ENCODE measurements at regions not wholly inside any gene's neighbourhood (a gene's known extent, or its start where the extent isn't known, plus 50 kb on each side); places are given as distances from the start of the nearest gene placed in this dataset.

DNA sequence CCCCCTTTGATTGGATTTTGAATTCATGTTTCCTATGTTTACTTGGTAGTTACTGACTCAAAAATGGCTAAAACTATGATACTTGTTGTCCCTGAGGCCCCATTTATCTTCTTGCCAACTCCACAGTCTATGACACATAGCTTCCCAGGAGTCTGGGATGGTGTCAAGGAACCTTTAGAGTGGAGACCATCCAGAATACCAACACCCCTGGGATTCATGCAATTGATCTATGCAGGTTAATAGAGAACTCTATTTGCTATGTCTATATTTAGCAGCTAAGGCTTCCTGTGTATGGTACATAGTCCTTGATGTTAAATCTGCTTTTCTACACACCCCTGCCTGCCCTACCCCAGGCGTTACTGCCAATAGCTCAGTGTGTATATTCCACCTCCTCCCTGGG is 218.5 kb upstream of the HDAC4 start:
- TF ChIP-seq, protein P1, sequence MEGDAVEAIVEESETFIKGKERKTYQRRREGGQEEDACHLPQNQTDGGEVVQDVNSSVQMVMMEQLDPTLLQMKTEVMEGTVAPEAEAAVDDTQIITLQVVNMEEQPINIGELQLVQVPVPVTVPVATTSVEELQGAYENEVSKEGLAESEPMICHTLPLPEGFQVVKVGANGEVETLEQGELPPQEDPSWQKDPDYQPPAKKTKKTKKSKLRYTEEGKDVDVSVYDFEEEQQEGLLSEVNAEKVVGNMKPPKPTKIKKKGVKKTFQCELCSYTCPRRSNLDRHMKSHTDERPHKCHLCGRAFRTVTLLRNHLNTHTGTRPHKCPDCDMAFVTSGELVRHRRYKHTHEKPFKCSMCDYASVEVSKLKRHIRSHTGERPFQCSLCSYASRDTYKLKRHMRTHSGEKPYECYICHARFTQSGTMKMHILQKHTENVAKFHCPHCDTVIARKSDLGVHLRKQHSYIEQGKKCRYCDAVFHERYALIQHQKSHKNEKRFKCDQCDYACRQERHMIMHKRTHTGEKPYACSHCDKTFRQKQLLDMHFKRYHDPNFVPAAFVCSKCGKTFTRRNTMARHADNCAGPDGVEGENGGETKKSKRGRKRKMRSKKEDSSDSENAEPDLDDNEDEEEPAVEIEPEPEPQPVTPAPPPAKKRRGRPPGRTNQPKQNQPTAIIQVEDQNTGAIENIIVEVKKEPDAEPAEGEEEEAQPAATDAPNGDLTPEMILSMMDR (IDR thresholded peaks at IDR 0.05; ENCODE audit: insufficient read depth, low read depth, low read length, missing control alignments) = no peak
- H3K4me3 ChIP-seq (ENCODE audit: low read length) = no peak overlapping the region
- no peak for DNase-seq (ENCODE audit: low read depth)

DNA sequence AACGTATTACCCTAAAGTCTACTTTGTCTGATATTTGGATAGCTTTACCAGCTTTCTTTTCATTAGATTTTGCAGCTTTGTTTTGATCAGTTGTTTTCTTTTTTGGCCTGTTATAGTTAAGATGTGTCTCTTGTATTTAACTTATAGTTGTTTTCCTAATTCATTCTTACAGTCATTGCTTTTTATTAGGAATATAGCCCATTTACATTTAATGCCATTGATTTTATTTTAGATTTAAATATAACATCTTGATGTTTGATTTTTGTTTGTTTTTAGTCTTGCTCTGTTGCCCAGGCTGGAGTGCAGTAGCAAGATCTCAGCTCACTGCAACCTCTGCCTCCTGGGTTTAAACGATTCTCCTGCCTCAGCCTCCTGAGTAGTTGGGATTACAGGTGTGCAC is 215.9 kb upstream of the HDAC4 start:
- DNase-seq (ENCODE audit: low read depth) = no peak
- TF ChIP-seq, protein P1 (IDR thresholded peaks at IDR 0.05; ENCODE audit: insufficient read depth, low read depth, low read length, missing control alignments) = no peak
- no peak overlapping the region for H3K4me3 ChIP-seq (ENCODE audit: low read length)

DNA sequence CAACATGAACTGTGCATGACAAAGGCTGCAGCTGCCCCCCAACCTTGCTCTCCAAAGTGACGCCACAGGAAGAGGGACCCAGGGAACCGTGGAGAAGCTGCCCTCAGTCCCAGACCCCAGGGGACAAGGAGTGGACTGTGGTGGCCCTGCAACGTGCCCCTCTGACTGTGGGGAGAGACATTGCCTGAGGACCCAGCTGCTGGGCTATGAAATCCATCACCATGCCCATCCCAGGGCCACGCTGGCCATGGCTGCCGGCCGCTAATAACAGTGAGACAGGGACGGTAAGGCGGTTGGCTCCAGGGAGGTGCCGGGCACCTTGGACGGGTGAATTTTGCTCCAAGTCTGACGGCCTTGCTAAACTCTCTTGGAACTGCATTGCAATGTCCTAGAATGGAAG is 211.3 kb upstream of the HDAC4 start:
- TF ChIP-seq, protein P1 (IDR thresholded peaks at IDR 0.05; ENCODE audit: insufficient read depth, low read depth, low read length, missing control alignments) = no peak
- H3K4me3 ChIP-seq (ENCODE audit: low read length) = no peak overlapping the region
- DNase-seq (ENCODE audit: low read depth) = no peak

DNA sequence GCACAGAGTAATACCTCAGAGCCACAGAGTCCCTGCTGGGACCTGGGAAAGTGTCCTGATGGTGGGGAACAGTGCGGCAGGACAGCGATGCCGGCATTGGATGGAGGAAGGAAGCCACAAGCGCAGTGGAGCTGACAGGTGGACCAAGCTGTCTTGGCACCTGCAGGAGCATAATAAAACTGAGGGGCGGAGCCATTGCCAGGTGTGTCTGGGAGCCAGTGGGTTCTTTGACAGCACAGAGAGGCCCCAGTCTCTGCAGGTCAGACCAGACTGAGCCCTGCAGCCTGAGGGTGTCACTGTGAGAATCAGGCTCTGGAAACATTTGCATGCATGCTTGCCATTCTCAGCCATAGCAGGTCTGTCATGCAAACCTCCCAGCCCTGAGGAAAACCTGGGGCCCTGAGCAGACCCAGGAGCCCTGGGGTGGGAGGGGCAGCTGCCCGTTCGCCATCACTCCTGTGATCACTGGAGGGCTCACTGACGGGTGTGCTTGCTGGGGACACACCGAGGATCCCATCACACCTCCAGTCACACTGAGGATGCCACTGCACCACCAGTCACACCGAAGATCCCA is 210.5 kb upstream of the HDAC4 start:
- no peak overlapping the region for H3K4me3 ChIP-seq (ENCODE audit: low read length)
- no peak for DNase-seq (ENCODE audit: low read depth)
- TF ChIP-seq, protein P1 (IDR thresholded peaks at IDR 0.05; ENCODE audit: insufficient read depth, low read depth, low read length, missing control alignments) = no peak

- no peak for DNase-seq (ENCODE audit: low read depth)
- no peak overlapping the region for H3K4me3 ChIP-seq (ENCODE audit: low read length)
- TF ChIP-seq, protein P1 (IDR thresholded peaks at IDR 0.05; ENCODE audit: insufficient read depth, low read depth, low read length, missing control alignments) = no peak
These were observed 209.8 kb upstream of the HDAC4 start for GRCh38 chr2:239610457-239611221.

DNA sequence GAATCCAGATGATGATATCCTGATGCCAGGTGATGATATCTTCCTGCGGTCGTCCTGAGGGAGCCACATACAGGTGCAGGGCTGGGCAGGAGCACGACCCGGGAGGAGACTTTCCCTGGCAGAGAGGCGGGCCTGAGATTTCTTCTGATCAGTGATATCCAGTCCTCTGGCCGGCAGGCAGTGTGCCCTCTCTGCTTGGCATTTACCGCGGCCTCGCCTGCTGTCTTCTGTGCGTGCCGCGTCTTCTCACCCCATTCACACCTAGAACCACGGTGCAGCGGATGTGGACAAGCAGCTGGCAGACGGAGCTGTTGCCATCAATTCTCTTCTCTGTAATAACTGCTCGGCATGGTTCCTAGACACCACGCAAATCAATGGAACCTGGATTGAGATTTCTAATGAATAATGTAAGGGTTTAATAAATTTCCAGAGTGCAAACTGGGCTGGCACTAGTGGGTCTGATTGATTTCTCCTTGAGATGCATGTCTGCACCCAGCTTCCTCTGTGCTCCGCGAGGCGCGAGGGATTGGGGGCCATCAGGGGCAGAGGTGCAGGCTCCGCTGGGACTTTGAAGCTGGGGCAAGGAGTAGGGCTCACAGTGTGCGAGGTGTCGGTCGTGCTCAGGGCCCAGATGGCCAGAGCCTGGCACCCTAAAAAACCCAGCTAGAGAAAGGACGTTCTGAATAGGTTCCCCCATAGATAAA is 208.9 kb upstream of the HDAC4 start:
- DNase-seq (ENCODE audit: low read depth) = no peak
- TF ChIP-seq, protein P1 (IDR thresholded peaks at IDR 0.05; ENCODE audit: insufficient read depth, low read depth, low read length, missing control alignments) = no peak

More for the DNA sequence above, 208.9 kb upstream of the HDAC4 start:
- no peak overlapping the region for H3K4me3 ChIP-seq (ENCODE audit: low read length)
